GM19043 (cell line): ENCODE measurements at regions not wholly inside any gene's neighbourhood (a gene's known extent, or its start where the extent isn't known, plus 50 kb on each side); places are given as distances from the start of the nearest gene placed in this dataset.

Experiments used
- ATAC-seq: cut with Tn5 transposase; IDR thresholded peaks from one replicate; pipeline ENCODE4 v1.9.1; 2021; ENCODE audit warnings: low read depth; ENCODE audit not compliant: unreplicated experiment

- no peak for ATAC-seq
Observed at GRCh38 chr18:65326805-65327204, 424.0 kb upstream of the CDH7 start.

- ATAC-seq, result no peak
Observed at GRCh38 chr18:65322895-65323294, 427.9 kb upstream of the CDH7 start.

DNA sequence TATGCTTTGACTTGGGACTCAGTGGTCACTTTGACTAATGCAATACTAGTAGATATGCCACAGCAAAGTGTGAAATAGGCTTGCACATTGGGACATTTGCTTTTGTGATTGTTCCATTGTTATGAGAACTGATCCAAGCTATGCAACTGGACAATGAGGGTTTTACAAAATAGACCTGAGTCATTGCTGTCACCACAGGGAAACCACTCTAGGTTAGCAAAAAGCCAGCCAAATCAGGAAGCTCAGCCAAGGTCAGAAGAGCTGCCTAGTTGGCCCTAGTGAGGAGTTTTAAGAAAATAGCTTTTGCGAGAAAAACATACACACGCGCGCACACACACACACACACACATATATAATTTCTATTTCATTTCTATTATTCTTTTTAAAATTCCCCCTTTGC lies 452.4 kb upstream of the CDH7 start:
- ATAC-seq, result no peak

GRCh38 chr18:65288908-65289307 lies 461.9 kb upstream of the CDH7 start:
- ATAC-seq, result no peak

DNA sequence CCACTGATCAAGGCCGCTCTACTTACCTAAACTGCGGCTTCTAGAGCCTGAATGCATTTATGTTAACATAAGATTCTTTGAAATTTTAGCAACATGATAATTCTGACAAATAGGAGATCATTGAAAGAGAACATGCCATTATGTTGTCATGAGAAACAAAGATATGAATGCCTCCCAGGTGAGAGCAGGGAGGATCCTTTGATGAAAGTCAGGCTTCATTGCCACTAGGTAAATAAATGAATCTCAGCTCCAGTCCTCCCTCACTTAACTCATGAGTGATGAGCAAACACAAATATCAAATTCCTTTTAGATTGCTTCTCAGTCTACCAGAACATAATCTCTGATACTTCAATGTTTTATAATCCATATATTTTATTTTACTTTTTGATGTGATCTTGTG lies 463.2 kb upstream of the CDH7 start:
- no peak for ATAC-seq

- ATAC-seq, result no peak
Observed at GRCh38 chr18:65282096-65282495, 468.7 kb upstream of the CDH7 start.

GRCh38 chr18:65279668-65280305 lies 471.0 kb upstream of the CDH7 start:
- ATAC-seq, result no peak

DNA sequence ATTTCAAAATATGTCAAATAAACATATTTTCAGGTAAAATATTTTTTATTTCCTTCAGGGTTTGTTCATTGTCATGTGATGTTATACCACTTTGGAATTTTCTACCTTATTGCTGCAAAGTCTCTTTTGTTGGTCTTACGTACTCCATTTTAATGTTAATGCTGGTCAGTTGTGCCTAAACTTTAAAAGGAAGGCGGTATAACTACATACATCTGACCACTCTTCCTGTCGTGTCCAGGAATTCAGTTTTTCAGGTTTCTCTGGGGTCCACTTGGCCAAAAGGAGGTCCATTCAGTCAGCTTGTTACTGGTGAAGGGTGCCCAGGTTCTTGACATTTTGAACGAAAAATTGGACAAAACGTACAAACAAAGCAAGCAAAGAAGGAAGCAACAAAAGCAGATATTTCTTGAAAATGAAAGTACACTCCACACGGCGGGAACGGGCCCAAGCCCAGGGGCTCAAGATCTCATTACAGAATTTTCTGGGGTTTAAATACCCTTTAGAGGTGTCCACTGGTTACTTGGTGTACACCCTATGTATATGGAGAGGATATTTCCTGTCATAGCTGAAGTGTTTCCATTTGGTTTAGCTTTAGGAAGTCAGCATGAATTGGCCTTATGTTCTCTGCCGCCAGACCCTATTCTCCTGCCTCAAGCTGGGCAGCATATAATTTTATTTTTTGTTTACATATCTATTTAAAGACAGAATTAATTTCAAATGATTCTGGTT lies 471.7 kb upstream of the CDH7 start:
- ATAC-seq, result no peak

GRCh38 chr18:65269375-65269774 lies 481.4 kb upstream of the CDH7 start:
- ATAC-seq, result no peak

DNA sequence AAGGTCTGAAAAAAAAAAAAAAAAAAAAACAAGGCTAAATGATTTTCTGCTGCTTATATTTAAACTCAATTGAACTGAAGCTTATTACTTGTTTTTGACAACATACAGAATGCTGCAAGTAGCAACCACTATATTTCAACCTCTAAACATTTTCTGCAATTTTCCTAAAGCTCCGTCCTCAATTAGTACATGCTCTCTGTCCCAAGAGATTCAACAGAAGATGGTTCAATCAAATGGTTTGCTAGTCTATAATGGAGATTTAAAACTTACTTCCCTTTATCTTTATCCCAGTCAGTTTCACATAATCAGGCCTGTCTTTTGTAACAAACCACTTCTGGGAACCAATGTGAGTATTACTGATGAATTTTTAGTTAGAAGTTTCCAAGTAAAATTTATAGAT lies 485.1 kb upstream of the CDH7 start:
- ATAC-seq, result no peak

- no peak for ATAC-seq
Observed at GRCh38 chr18:65260030-65260429, 490.8 kb upstream of the CDH7 start.

DNA sequence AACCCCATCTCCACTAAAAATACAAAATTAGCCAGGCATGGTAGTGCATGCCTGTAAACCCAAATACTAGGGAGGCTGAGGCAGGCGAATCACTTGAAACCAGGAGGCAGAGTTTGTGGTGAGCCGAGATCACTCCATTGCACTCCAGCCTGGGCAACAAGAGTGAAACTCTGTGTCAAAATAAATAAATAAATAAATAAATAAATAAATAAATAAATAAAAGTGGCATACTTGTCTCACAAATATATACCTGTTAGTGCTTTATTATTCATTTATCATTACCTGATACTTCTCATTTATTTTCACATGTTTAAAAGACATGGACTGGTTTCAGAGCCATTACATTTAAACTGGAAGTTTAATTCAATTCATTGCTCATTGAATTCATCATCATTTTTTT lies 491.4 kb upstream of the CDH7 start:
- ATAC-seq, result no peak

DNA sequence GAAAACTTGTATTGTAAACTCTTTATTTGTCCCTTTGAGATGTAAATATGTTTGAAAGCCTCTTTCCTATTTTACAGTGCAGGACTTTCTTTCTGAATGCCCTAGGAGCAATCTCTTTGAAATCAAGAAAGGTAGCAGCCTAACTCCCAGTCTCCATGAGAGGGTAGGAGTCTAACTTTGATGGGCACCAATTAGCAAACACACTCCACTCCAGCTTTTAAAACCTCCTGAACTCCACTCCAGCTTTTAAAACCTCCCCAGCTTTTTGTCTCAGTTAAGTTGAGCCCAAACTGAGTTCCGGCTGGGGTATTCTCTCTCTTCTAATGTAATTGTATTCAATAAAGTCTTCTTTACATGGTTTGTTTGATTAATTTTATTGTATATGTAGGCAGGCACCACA lies 493.7 kb upstream of the CDH7 start:
- no peak for ATAC-seq

GRCh38 chr18:65255417-65255816 lies 495.4 kb upstream of the CDH7 start:
- ATAC-seq, result no peak

GRCh38 chr18:65239787-65240186 lies 511.0 kb upstream of the CDH7 start:
- no peak for ATAC-seq

DNA sequence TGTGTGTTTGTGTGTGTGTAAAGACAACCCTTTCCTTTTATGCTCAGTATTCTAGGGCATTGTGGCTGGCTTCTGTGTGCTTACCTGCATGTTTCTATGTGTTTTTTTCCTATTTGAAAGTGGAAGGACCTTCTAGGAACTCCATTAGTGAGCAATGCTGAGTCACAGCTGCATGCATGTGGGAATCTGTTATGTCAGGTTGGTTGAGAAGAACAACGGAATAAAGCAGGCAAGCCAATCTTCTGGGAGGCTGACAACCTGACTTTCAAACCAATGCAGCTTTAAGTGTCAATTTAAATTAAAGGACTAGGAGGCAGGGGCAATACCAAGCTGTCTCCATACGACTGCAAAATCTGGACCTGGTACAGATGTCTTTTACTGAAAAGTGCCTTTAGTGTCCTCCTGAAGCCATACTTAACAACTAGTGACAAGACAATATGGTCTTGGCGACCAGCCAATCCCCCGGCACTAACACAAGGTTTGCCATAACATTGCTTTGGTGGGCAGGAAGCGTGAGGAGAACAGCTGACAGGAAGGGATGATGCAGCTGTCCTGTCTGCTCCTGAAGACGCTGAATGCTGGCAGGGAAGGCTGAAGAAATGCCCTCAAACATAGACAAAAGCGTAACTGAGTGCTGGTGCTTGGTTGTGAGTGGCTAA lies 514.7 kb upstream of the CDH7 start:
- ATAC-seq, result no peak

DNA sequence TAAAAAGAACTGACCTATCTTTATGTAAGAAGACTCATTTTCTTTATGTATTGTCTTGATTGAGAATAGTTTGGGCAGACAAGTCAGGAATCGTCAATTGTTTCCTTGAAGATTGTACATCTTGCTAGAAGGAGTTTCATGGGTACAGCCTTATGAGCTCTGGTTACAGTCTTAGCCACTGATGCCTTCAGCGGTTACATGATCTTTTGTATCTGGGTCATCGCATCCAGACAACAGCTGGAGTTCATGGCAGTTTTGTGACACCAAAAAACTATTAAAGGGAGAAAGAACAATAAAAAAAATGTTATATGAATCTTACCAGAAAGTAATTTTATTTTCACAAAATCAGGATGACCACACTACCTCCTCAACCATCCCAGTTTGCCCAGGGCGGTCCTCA lies 520.5 kb upstream of the CDH7 start:
- ATAC-seq, result no peak

DNA sequence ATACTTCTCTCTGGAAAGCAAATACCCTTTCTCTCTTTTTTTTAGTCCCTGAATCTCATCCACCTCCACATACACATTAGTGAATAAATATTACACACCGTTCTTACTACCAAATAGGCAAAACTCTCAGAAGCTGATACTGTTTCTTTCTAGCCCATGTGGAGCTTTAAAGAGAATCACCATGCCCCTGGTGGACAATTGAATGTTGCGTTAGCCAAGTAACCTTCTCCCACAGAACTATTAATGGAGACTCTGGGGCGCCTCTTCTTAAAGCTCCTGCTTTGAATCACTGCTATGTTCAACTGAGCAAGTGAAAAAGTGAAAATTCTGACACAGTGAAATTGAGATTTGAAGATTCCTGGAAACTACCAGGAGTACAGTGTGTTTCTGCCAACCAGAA lies 522.8 kb upstream of the CDH7 start:
- ATAC-seq, result no peak

- no peak for ATAC-seq
Observed at GRCh38 chr18:65221736-65222135, 529.1 kb upstream of the CDH7 start.

- ATAC-seq, result no peak
Observed at GRCh38 chr18:65221115-65221514, 529.7 kb upstream of the CDH7 start.

DNA sequence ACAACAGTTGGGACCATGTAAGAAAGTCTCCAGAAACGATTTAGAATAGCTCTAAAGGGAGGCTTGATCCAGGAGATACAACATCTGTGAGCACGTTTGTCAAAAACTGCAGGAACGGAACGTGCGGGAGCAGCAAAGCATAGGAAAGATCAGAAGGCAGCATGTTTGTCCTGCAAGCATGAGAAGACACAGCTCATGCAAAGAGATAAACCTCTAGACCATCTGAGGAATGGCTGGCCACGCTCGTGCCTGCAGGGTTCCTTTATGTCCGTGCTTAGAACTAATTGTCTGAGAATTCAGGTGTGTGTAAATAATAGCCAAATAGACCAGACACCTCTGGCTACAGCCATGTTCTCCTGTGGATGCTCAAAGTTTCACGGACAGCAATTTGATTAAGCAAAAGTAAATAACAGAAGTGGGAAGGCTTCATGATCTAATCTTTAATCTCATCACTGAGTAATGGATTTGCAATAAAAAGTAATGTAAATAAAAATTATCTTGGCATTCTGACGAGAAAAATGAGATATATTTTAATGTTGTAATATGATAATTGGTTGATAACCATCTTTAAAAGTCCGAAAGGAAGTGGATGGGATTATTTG lies 534.8 kb upstream of the CDH7 start:
- ATAC-seq, result no peak

DNA sequence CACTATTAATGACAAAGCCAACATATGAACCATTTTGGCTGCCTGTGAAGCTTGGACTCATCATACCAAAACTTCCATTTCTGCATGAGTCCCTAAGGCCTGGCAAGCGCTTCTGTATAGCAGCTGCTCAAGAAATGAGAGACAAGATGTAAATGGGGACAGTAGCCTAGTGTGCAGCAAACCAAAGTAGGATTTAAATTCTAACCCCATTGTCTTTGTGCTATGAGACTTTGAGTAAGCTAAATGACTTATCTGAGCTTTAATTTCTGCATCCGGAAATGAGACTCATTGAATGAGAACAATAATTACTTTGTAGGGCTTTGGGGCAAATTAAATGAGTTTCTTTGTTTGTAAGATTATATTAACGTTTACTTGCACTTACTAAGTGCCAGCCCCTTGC lies 536.4 kb upstream of the CDH7 start:
- ATAC-seq, result no peak
